Coronary artery (tissue), 2 donors: ENCODE measurements at regions not wholly inside any gene's neighbourhood (a gene's known extent, or its start where the extent isn't known, plus 50 kb on each side); places are given as distances from the start of the nearest gene placed in this dataset.
"Not testable (repeated sequence)": the region's sequence is repeated elsewhere in the genome, so short reads cannot be mapped to it uniquely, and the experiment has no call there.

Experiments
- DNase-seq: peaks from one replicate; pipeline ENCODE4 v3.0.0-alpha.2; 2017; ENCODE audit warnings: low spot score
- H3K27ac ChIP-seq, 2 donors: fragments of 200-600 bp; sonication (generic); one replicate each; pipeline ENCODE4 v1.5.1; 2016 to 2019
- H3K4me3 ChIP-seq: fragments of 200-600 bp; sonication (generic); 2 replicates; pipeline ENCODE4 v1.5.1; 2016; ENCODE audit warnings: mild to moderate bottlenecking, moderate library complexity

DNA sequence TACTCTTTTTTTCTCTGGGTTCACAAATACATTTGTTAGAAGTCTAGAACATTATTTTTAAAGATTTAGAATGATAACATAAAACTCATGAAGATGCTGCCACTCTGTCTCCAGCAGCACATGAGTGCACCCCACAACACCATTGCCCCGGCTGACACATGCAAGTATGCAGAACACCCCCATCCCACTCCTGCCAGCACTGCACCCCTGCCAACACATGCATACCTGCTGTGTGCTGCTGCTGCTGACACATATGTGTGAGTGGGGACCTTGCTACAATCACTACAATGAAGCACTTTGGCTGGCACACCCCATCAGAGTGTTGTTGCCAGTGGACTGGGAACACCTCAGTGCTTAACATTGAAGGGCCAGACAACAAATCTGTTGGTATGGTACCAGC is 2953.6 kb upstream of the TEKT4 start:
- not testable (repeated sequence) for H3K27ac ChIP-seq, H3K4me3 ChIP-seq, DNase-seq
